ENCODE measurements at regions not wholly inside any gene's neighbourhood (a gene's known extent, or its start where the extent isn't known, plus 50 kb on each side); places are given as distances from the start of the nearest gene placed in this dataset.

DNA sequence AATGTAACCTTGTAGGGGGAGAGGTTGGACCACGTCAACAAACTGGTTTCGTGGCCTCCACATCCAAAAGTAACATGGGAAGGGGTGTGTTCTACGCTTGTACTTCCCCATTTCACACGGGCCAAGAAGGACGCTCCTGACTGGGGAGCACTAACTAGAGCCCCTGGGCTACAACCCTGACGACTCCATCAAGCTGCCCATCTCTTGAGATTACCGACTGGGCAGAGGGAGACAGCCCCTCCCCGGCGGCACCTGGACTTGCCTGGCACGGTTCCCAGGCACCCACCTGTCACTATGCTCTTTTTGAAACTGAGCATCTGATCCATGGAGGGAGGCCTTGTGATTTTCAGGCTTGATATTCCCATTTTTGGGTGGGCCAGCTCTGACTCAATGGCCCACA is 68.5 kb downstream of the SHANK2 start:
- TF ChIP-seq POLR2AphosphoS5 (IDR thresholded peaks at IDR 0.05; ENCODE audit: borderline replicate concordance, low read depth, low read length) (no peak), EZH2 (IDR thresholded peaks at IDR 0.05) (no peak)

Measured in SK-N-MC (cell line).